Activated CD4-positive, alpha-beta memory T cell treated with anti-CD3 and anti-CD28 coated beads for 36 hours (primary cell): ENCODE measurements at regions not wholly inside any gene's neighbourhood (a gene's known extent, or its start where the extent isn't known, plus 50 kb on each side); places are given as distances from the start of the nearest gene placed in this dataset.
"Not testable (repeated sequence)": the region's sequence is repeated elsewhere in the genome, so short reads cannot be mapped to it uniquely, and the experiment has no call there.

Source experiments
- CTCF ChIA-PET: fragments of 350-600 bp; sonication (Branson Sonifier 250); formaldehyde crosslinking; loops from one replicate; lab custom pipeline; 2021; ENCODE audit warnings: antibody characterized with exemption, inconsistent platforms; lab: Charles Lee
- POLR2A ChIA-PET: fragments of 350-600 bp; sonication (Branson Sonifier 250); formaldehyde crosslinking; loops from one replicate; lab custom pipeline; 2021; ENCODE audit warnings: antibody characterized with exemption; lab: Charles Lee
- DNase-seq: peaks from one replicate; pipeline ENCODE4 v3.0.0-alpha.2; 2020
- H3K27ac Mint-ChIP-seq: one replicate; pipeline ENCODE4 v1.8.0; 2021; ENCODE audit warnings: mixed read lengths
- H3K27me3 Mint-ChIP-seq: one replicate; pipeline ENCODE4 v1.8.0; 2021; ENCODE audit warnings: mixed read lengths
- H3K36me3 Mint-ChIP-seq: one replicate; pipeline ENCODE4 v1.8.0; 2021; ENCODE audit warnings: mixed read lengths
- H3K4me1 Mint-ChIP-seq: one replicate; pipeline ENCODE4 v1.8.0; 2021; ENCODE audit warnings: low read depth, mixed read lengths
- H3K4me3 Mint-ChIP-seq: one replicate; pipeline ENCODE4 v1.8.0; 2021; ENCODE audit warnings: mild to moderate bottlenecking, mixed read lengths
- H3K9me3 Mint-ChIP-seq: one replicate; pipeline ENCODE4 v1.8.0; 2021; ENCODE audit warnings: mixed read lengths
- intact Hi-C: fragments of 100-400 bp; cut with micrococcal nuclease; formaldehyde crosslinking; loops from one replicate; pipeline ENCODE4 v1.15.1; 2023

- POLR2A ChIA-PET, H3K4me1 Mint-ChIP-seq, intact Hi-C loops, CTCF ChIA-PET, H3K27ac Mint-ChIP-seq, H3K4me3 Mint-ChIP-seq, H3K36me3 Mint-ChIP-seq, H3K9me3 Mint-ChIP-seq, DNase-seq, H3K27me3 Mint-ChIP-seq: not testable (repeated sequence)
Observed at GRCh38 chr5:2533848-2534247, 217.6 kb downstream of the IRX2 start.

GRCh38 chr5:2532809-2533208, 218.7 kb downstream of the IRX2 start:
- no peak overlapping the region for H3K4me3 Mint-ChIP-seq

DNA sequence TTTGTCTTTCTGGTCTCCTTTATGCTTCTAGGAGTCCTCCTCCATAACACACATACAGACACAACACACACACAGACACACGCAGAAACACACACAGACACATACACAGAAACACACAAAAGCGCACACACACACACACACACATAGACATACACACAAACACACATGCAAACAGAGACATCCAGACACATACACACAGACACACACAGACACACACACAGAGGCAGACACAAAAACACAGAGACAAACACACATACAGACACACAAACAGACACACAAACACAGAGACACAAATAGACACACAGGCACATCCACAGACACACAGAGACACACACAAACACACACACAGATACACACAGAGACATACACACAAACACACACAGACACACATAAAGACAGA, 220.2 kb downstream of the IRX2 start:
- Mint-ChIP-seq H3K4me1 (no peaks in the 10 kb centered on the region), H3K36me3 (no peaks in the 10 kb centered on the region), H3K27me3 (peaks cover 1% of the 10 kb centered on the region), H3K9me3 (peaks cover 3% of the 10 kb centered on the region), H3K4me3 (no peak overlapping the region), H3K27ac (no peak overlapping the region)
- intact Hi-C loops: no loop called here
- ChIA-PET CTCF (no interaction called here), POLR2A (no interaction called here)
- no peak for DNase-seq

More at GRCh38 chr5:2532809-2533208, 218.7 kb downstream of the IRX2 start:
- CTCF ChIA-PET: no interaction called here
- POLR2A ChIA-PET: no interaction called here
- Mint-ChIP-seq H3K4me1 (no peaks in the 10 kb centered on the region), H3K36me3 (no peaks in the 10 kb centered on the region), H3K27me3 (peaks cover 2% of the 10 kb centered on the region), H3K27ac (no peak overlapping the region), H3K9me3 (peaks cover 3% of the 10 kb centered on the region)
- intact Hi-C loops: no loop called here
- DNase-seq: no peak

GRCh38 chr5:2530609-2531008, 220.9 kb downstream of the IRX2 start:
- DNase-seq: no peak
- CTCF ChIA-PET: no interaction called here

GRCh38 chr5:2529371-2530092, 221.9 kb downstream of the IRX2 start:
- Mint-ChIP-seq H3K4me3 (no peak overlapping the region), H3K27ac (no peak overlapping the region), H3K36me3 (no peaks in the 10 kb centered on the region), H3K27me3 (peaks cover 1% of the 10 kb centered on the region), H3K9me3 (peaks cover 12% of the 10 kb centered on the region), H3K4me1 (no peaks in the 10 kb centered on the region)
- intact Hi-C loops: no loop called here
- ChIA-PET CTCF (no interaction called here), POLR2A (no interaction called here)
- no peak for DNase-seq

More at GRCh38 chr5:2530609-2531008, 220.9 kb downstream of the IRX2 start:
- H3K4me3 Mint-ChIP-seq: no peak overlapping the region
- no peak overlapping the region for H3K27ac Mint-ChIP-seq
- H3K27me3 Mint-ChIP-seq: peaks cover 1% of the 10 kb centered on the region
- H3K36me3 Mint-ChIP-seq: no peaks in the 10 kb centered on the region
- no peaks in the 10 kb centered on the region for H3K4me1 Mint-ChIP-seq
- intact Hi-C loops: no loop called here
- peaks cover 8% of the 10 kb centered on the region for H3K9me3 Mint-ChIP-seq
- POLR2A ChIA-PET: no interaction called here

DNA sequence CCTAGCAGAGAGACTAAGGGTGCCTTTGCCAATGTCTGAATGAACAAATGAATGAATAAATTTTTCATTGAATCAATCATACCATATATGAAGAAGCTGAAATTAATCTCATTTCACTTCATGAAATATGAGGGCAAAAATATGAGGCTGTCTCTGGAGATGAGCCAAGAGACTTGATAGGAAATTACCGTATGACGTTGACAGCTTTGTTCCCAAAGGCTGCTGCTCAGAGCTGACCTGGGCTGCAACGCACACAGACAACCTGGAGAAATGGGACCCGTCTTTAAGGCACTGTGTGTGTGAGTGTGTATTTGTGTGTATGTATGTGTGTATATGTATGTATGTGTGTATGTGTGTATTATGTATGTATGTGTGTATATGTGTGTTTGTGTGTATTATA, 226.1 kb downstream of the IRX2 start:
- DNase-seq: no peak
- intact Hi-C loops: no loop called here
- CTCF ChIA-PET: no interaction called here
- Mint-ChIP-seq H3K4me3 (no peak overlapping the region), H3K9me3 (peaks cover 8% of the 10 kb centered on the region), H3K4me1 (no peaks in the 10 kb centered on the region), H3K27ac (no peak overlapping the region), H3K36me3 (no peaks in the 10 kb centered on the region), H3K27me3 (peaks cover 1% of the 10 kb centered on the region)
- POLR2A ChIA-PET: no interaction called here

DNA sequence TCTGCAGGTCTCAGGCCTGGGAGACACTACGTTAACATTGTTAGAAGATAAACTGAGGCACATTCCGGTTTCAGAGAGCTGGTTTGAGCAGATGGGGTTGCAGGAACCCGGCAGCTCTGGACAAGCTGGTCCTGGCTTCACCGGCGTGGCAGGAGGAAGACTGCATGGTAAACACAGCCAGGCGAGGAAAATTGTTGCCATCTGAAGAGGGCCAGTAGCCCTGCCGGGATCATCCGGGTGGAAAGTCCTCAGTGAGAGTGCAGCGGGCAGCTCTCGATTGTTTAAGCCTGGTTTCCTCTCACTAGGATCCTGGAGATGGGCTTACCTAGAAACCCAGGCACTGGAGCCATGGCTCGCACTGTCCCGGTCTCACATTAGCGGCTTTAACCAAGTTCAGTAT, 226.9 kb downstream of the IRX2 start:
- intact Hi-C loops: no loop called here
- H3K9me3 Mint-ChIP-seq: peaks cover 8% of the 10 kb centered on the region
- H3K27ac Mint-ChIP-seq: no peak overlapping the region
- ChIA-PET POLR2A (no interaction called here), CTCF (no interaction called here)
- DNase-seq: no peak
- no peaks in the 10 kb centered on the region for H3K4me1 Mint-ChIP-seq
- H3K36me3 Mint-ChIP-seq: no peaks in the 10 kb centered on the region
- H3K27me3 Mint-ChIP-seq: no peaks in the 10 kb centered on the region
- H3K4me3 Mint-ChIP-seq: no peak overlapping the region

- CTCF ChIA-PET: no interaction called here
- no peaks in the 10 kb centered on the region for H3K36me3 Mint-ChIP-seq
- intact Hi-C loops: no loop called here
- H3K4me1 Mint-ChIP-seq: no peaks in the 10 kb centered on the region
- H3K9me3 Mint-ChIP-seq: peaks cover 8% of the 10 kb centered on the region
- DNase-seq: no peak
- H3K27ac Mint-ChIP-seq: no peak overlapping the region
- no peak overlapping the region for H3K4me3 Mint-ChIP-seq
- POLR2A ChIA-PET: no interaction called here
- no peaks in the 10 kb centered on the region for H3K27me3 Mint-ChIP-seq
Observed at GRCh38 chr5:2523180-2523579, 228.3 kb downstream of the IRX2 start.

- no peak for DNase-seq
- H3K36me3 Mint-ChIP-seq: no peaks in the 10 kb centered on the region
Observed at GRCh38 chr5:2522372-2522771, 229.1 kb downstream of the IRX2 start.

DNA sequence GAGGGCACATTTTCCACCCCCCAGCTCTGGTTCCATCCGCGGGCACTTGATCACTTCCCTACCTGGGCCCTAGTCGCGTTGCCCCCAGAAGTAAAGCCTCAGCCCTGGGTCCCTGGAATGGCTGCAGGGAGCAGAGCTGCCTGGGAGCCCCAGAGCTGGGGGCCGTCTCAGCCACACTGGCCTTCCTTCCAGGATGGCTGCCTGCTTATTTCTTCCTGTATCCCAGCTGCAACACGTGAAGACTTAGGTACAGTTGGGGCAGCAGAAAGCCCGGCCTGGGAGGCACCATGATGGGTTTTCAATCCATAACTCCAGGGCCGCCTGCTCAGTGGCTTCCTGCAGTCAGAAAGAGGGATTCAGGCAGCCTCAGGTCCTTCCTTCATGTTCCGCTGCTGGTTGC, 232.3 kb downstream of the IRX2 start:
- intact Hi-C loops: no loop called here
- H3K4me1 Mint-ChIP-seq: no peaks in the 10 kb centered on the region
- CTCF ChIA-PET: no interaction called here

More at GRCh38 chr5:2522372-2522771, 229.1 kb downstream of the IRX2 start:
- H3K27me3 Mint-ChIP-seq: no peaks in the 10 kb centered on the region
- no peak overlapping the region for H3K4me3 Mint-ChIP-seq
- no peak overlapping the region for H3K27ac Mint-ChIP-seq
- ChIA-PET CTCF (no interaction called here), POLR2A (no interaction called here)
- peaks cover 8% of the 10 kb centered on the region for H3K9me3 Mint-ChIP-seq
- no peaks in the 10 kb centered on the region for H3K4me1 Mint-ChIP-seq
- intact Hi-C loops: no loop called here

DNA sequence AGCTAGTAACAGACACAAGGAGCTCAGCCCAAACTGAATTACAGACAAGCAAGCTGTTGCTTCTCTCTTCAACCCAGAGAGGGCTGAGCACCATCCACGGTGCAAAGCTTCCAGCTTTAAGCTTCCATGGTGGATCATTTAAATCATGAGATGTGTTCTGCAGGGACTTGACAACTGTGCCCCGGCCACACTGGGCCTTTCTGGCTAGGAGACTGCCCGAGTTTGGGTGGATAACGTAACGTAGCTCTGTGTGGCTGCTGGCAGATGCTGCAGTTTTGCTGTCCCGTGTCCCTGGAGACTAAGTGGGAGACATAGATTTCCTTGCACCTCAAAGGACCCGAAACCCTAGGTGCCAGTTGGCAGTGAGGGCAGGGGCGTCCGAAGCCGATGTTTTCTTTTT, 234.0 kb downstream of the IRX2 start:
- Mint-ChIP-seq H3K4me3 (no peak overlapping the region), H3K36me3 (no peaks in the 10 kb centered on the region), H3K27me3 (no peaks in the 10 kb centered on the region), H3K4me1 (no peaks in the 10 kb centered on the region), H3K9me3 (no peaks in the 10 kb centered on the region), H3K27ac (no peak overlapping the region)
- POLR2A ChIA-PET: no interaction called here
- CTCF ChIA-PET: no interaction called here
- no peak for DNase-seq
- intact Hi-C loops: no loop called here

More for the DNA sequence above, 232.3 kb downstream of the IRX2 start:
- Mint-ChIP-seq H3K27ac (no peak overlapping the region), H3K4me3 (no peak overlapping the region), H3K27me3 (no peaks in the 10 kb centered on the region), H3K36me3 (no peaks in the 10 kb centered on the region), H3K9me3 (no peaks in the 10 kb centered on the region)
- POLR2A ChIA-PET: no interaction called here
- no peak for DNase-seq

DNA sequence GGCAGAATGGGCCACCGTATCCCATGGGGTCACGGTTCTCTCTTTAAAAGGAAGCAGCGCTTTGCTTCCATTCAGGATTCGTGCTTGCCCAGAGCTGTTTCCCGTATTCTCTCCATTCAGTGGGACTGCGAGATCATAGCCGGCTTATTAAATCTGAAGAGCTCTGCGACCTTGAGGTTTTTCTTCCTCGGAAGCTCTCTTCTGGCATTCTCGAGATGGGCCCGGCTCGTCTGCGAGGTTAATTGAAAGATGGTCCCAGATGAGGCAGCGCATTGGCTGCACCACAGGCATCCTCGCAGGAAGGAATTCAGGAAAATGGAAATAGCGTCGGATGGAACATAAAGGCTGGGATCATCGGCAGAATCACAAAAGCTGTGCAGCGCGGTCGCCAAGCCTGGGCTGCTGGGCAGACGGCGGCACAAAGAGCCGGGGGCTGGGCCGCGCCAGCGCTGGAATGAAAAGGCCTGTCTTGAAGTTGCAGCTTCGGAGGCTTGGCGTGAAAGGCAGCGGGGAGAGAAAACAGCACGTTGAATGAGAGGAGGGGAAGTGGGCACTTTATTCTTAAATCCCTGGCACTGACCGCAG, 236.2 kb downstream of the IRX2 start:
- Mint-ChIP-seq H3K4me1 (no peaks in the 10 kb centered on the region), H3K27ac (no peak overlapping the region), H3K36me3 (no peaks in the 10 kb centered on the region), H3K4me3 (no peak overlapping the region), H3K9me3 (no peaks in the 10 kb centered on the region), H3K27me3 (no peaks in the 10 kb centered on the region)
- POLR2A ChIA-PET: no interaction called here
- no peak for DNase-seq
- CTCF ChIA-PET: no interaction called here
- intact Hi-C loops: no loop called here

DNA sequence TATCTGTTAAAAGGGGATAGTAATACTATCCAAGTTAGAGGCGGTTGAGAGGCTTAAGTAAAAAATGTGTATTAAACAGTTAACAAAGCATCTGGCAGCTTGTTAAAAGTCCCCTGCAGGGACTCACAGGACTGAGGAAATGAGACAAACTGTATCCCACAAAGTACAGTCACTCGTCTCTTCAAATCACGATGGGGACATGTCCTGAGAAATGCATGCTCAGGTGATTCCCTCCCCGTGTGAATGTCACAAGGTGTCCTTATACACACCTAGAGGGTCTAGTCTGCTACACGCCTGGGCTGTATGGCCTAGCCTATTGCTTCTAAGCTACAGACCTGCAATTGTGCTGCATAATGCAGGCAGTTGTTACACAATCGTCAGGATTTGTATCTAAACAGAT, 237.0 kb downstream of the IRX2 start:
- Mint-ChIP-seq H3K4me1 (no peaks in the 10 kb centered on the region), H3K27me3 (no peaks in the 10 kb centered on the region), H3K4me3 (no peak overlapping the region), H3K36me3 (no peaks in the 10 kb centered on the region), H3K27ac (no peak overlapping the region), H3K9me3 (no peaks in the 10 kb centered on the region)
- CTCF ChIA-PET: no interaction called here
- DNase-seq: no peak
- intact Hi-C loops: no loop called here
- POLR2A ChIA-PET: no interaction called here
